Keratinocyte (primary cell): ENCODE measurements at regions not wholly inside any gene's neighbourhood (a gene's known extent, or its start where the extent isn't known, plus 50 kb on each side); places are given as distances from the start of the nearest gene placed in this dataset.

ENCODE experiments used
- DNase-seq: peaks from one replicate; pipeline ENCODE4 v3.0.0-alpha.2; 2011; ENCODE audit warnings: low read depth, missing footprints, low spot score
- FAIRE-seq: peaks from 2 replicates; lab custom pipeline; 2011; peaks lifted over from hg19 to GRCh38; lab: Jason Lieb, UNC
- H2AFZ ChIP-seq: 2 replicates; pipeline ENCODE4 v1.6.0; 2012; ENCODE audit warnings: low read length, control low read depth, inconsistent platforms; ENCODE audit not compliant: control insufficient read depth
- H3K27ac ChIP-seq: 2 replicates; pipeline ENCODE4 v1.5.1; 2011; ENCODE audit warnings: low read length; ENCODE audit not compliant: control insufficient read depth, insufficient read depth
- H3K27me3 ChIP-seq: 3 replicates; pipeline ENCODE4 v1.6.0; 2011; ENCODE audit warnings: low read length; ENCODE audit not compliant: control insufficient read depth, insufficient read depth; ENCODE audit errors: extremely low read depth
- H3K36me3 ChIP-seq, 2 experiments: 2 replicates in 1 of 2; 3 replicates in 1 of 2; pipeline ENCODE4 v1.5.1; 2011; ENCODE audit warnings: low read length in 2 of 2, mild to moderate bottlenecking in 1 of 2; ENCODE audit not compliant: control insufficient read depth in 2 of 2, insufficient read depth in 2 of 2; ENCODE audit errors: extremely low read depth in 1 of 2
- H3K4me1 ChIP-seq: 3 replicates; pipeline ENCODE4 v1.5.1; 2011; ENCODE audit warnings: low read length; ENCODE audit not compliant: control insufficient read depth, insufficient read depth; ENCODE audit errors: extremely low read depth
- H3K4me2 ChIP-seq: 3 replicates; pipeline ENCODE4 v1.6.0; 2011; ENCODE audit warnings: low read depth, low read length; ENCODE audit not compliant: control insufficient read depth, insufficient read depth; ENCODE audit errors: extremely low read depth
- H3K4me3 ChIP-seq, 3 experiments: fragments of 200-600 bp in 1 of 3; sonication (generic) in 1 of 3; 2 replicates in 2 of 3; 3 replicates in 1 of 3; pipeline ENCODE4 v1.5.1; 2011 to 2016; ENCODE audit warnings: low read length in 3 of 3, mild to moderate bottlenecking in 3 of 3, control low read depth in 2 of 3, inconsistent platforms in 1 of 3, low read depth in 1 of 3, mixed read lengths in 1 of 3, mixed run types in 1 of 3, moderate library complexity in 1 of 3; ENCODE audit not compliant: control insufficient read depth in 2 of 3, insufficient read depth in 2 of 3; ENCODE audit errors: extremely low read depth in 1 of 3
- H3K79me2 ChIP-seq: 2 replicates; pipeline ENCODE4 v1.6.0; 2012; ENCODE audit warnings: low read length; ENCODE audit not compliant: control insufficient read depth, insufficient read depth
- H3K9ac ChIP-seq: 3 replicates; pipeline ENCODE4 v1.6.0; 2011; ENCODE audit warnings: low read length; ENCODE audit not compliant: control insufficient read depth, insufficient read depth; ENCODE audit errors: extremely low read depth
- H3K9me1 ChIP-seq: 3 replicates; pipeline ENCODE4 v1.6.0; 2011; ENCODE audit warnings: low read length; ENCODE audit not compliant: control insufficient read depth, insufficient read depth; ENCODE audit errors: extremely low read depth
- H3K9me3 ChIP-seq: 2 replicates; pipeline ENCODE4 v1.5.1; 2012; ENCODE audit warnings: low read depth, low read length; ENCODE audit not compliant: control insufficient read depth
- H4K20me1 ChIP-seq: 3 replicates; pipeline ENCODE4 v1.6.0; 2011; ENCODE audit warnings: low read length; ENCODE audit not compliant: control insufficient read depth, insufficient read depth; ENCODE audit errors: extremely low read depth
- EZH2 ChIP-seq: IDR thresholded peaks from one replicate; pipeline ENCODE4 v1.6.1; 2012; ENCODE audit warnings: inconsistent platforms, mild to moderate bottlenecking, low read length, moderate library complexity
- dilution Hi-C: fragments of 300-500 bp; cut with MboI; formaldehyde crosslinking; loops from one replicate; pipeline ENCODE4 v1.7.0; 2020; ENCODE audit warnings: low sequenced_read_pairs; ENCODE audit not compliant: extremely low pct_ligation_motif_present
- TF ChIP-seq, protein P1 (sequence below), 3 experiments: IDR thresholded peaks in 1 of 3; conservative IDR thresholded peaks in 1 of 3; optimal IDR thresholded peaks in 1 of 3; 2 replicates in 2 of 3; 3 replicates in 1 of 3; pipeline versions ENCODE3 to v1.5.1; 2011; ENCODE audit warnings: low read length in 3 of 3, mild to moderate bottlenecking in 3 of 3, moderate library complexity in 2 of 3, control low read depth in 1 of 3, inconsistent platforms in 1 of 3; ENCODE audit not compliant: insufficient read depth in 2 of 3; ENCODE audit errors: extremely low read depth in 1 of 3

GRCh38 chr16:80462917-80463316 is 77.9 kb upstream of the DYNLRB2 start:
- H3K9me3 ChIP-seq: no peaks in the 10 kb centered on the region
- TF ChIP-seq EZH2: no peak
- TF ChIP-seq, protein P1, sequence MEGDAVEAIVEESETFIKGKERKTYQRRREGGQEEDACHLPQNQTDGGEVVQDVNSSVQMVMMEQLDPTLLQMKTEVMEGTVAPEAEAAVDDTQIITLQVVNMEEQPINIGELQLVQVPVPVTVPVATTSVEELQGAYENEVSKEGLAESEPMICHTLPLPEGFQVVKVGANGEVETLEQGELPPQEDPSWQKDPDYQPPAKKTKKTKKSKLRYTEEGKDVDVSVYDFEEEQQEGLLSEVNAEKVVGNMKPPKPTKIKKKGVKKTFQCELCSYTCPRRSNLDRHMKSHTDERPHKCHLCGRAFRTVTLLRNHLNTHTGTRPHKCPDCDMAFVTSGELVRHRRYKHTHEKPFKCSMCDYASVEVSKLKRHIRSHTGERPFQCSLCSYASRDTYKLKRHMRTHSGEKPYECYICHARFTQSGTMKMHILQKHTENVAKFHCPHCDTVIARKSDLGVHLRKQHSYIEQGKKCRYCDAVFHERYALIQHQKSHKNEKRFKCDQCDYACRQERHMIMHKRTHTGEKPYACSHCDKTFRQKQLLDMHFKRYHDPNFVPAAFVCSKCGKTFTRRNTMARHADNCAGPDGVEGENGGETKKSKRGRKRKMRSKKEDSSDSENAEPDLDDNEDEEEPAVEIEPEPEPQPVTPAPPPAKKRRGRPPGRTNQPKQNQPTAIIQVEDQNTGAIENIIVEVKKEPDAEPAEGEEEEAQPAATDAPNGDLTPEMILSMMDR (optimal IDR thresholded peaks at IDR 0.05 in 1 of 3, IDR thresholded peaks at IDR 0.05 in 1 of 3, conservative IDR thresholded peaks at IDR 0.05 in 1 of 3; ENCODE audit: extremely low read depth in 1 of 3, insufficient read depth in 2 of 3, low read length in 3 of 3): no peak
- H3K79me2 ChIP-seq: no peaks in the 10 kb centered on the region
- DNase-seq (no peak), FAIRE-seq (no peak)
- no peak overlapping the region for H3K27ac ChIP-seq
- no peaks in the 10 kb centered on the region for H3K9me1 ChIP-seq
- H3K27me3 ChIP-seq: no peaks in the 10 kb centered on the region
- H3K4me1 ChIP-seq: no peaks in the 10 kb centered on the region
- H3K36me3 ChIP-seq: no peaks in the 10 kb centered on the region
- no peak overlapping the region for H3K9ac ChIP-seq
- no peak overlapping the region for H3K4me2 ChIP-seq
- H2AFZ ChIP-seq: no peak overlapping the region
- dilution Hi-C loops: no loop called here
- H4K20me1 ChIP-seq: no peaks in the 10 kb centered on the region
- H3K4me3 ChIP-seq: no peak overlapping the region

GRCh38 chr16:80460988-80461387 is 79.8 kb upstream of the DYNLRB2 start:
- Histone ChIP-seq H4K20me1 (no peaks in the 10 kb centered on the region), H3K27ac (no peak overlapping the region), H3K9ac (no peak overlapping the region), H3K4me3 (no peak overlapping the region), H3K79me2 (no peaks in the 10 kb centered on the region), H3K4me1 (no peaks in the 10 kb centered on the region), H2AFZ (no peak overlapping the region), H3K36me3 (no peaks in the 10 kb centered on the region), H3K9me3 (no peaks in the 10 kb centered on the region), H3K9me1 (no peaks in the 10 kb centered on the region), H3K4me2 (no peak overlapping the region), H3K27me3 (no peaks in the 10 kb centered on the region)
- no peak for FAIRE-seq
- dilution Hi-C loops: no loop called here
- no peak for DNase-seq
- no peak for TF ChIP-seq EZH2
- TF ChIP-seq, protein P1 (optimal IDR thresholded peaks at IDR 0.05 in 1 of 3, IDR thresholded peaks at IDR 0.05 in 1 of 3, conservative IDR thresholded peaks at IDR 0.05 in 1 of 3; ENCODE audit: extremely low read depth in 1 of 3, insufficient read depth in 2 of 3, low read length in 3 of 3): no peak
